ENCODE measurements at regions not wholly inside any gene's neighbourhood (a gene's known extent, or its start where the extent isn't known, plus 50 kb on each side); places are given as distances from the start of the nearest gene placed in this dataset.

DNA sequence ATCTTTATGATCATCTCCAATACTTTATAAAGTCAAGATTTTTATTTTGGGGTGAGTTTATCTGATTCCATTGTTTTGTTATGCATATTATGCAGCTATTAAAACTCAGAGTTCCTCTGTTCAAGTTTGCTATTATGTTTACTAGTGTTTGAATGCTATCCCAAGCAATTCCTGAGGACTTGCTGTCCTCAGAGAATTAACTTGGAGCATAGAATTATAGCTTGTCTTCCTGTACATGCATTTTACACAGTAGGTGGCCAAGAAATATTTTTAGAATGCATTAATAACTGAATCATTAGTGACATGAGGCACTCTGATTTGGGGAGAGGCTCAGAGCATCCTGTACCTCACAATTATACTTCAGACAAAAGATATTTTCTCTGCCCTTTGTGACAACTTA, 195.6 kb upstream of the MIR17HG start:
- TF ChIP-seq CTCF (IDR thresholded peaks at IDR 0.05; ENCODE audit: low read depth, low read length, poor library complexity, severe bottlenecking) (no peak), EZH2phosphoT487 (IDR thresholded peaks at IDR 0.05; ENCODE audit: borderline replicate concordance, low read length) (no peak)
